ENCODE measurements at regions not wholly inside any gene's neighbourhood (a gene's known extent, or its start where the extent isn't known, plus 50 kb on each side); places are given as distances from the start of the nearest gene placed in this dataset.
A peak's percentile ranks its signal among the peaks of the same experiment; 100 is the strongest.

DNA sequence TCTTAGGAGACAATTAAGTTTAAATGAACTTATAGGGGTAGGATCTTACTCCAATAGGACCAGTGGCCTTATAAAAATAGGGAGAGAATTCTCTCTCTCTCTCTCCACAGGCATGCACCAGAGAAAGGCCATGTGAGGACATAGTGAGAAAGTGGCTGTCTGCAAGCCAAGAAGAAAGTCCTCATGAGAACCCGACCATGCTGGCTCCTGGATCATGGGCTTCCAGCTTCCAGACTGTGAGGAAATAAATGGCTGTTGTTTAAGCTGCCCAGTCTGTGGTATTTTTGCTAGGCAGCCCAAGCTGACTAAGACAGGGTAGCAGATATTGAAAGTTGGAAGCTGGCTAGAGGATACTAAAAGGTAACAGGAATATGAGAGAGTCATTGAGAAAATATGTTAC is 454.0 kb downstream of the NBAS start:
- no peak for DNase-seq

DNA sequence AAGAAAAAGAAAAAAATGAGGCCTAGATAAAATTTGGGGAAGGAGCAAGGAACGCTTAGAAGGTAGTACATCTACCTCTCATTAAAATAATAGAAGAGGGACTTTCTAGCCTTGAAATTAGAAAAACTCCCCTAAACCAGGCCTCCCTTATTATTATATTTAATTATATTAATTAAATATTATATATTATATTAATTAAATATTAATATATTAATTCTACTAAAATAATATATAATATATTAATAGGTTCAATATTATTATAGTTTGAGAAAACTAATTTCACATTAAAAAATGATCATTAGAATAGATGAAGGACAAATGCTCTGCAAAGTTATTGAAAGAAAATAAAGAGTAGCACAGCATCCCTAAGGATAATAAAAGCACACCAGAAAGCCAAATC is 449.4 kb downstream of the NBAS start:
- no peak for DNase-seq

DNA sequence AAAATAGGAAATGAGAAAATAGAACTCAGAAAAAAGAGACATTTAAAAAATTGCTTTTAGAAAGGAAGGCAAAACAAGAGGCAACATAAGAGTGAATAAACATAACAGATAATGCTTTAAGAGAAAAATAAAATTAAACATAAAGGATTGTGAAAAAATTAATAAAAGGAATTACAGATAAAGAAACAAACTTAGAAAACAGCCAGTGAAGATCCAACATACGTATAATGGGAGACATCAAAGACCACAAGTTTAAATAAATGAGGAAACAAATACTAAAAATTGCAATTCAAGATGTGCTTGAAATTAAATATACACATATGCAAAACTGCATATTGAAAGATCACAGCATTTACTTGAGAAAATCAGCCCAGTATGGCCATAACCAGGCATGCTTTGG is 448.9 kb downstream of the NBAS start:
- peak; percentile 39 for DNase-seq

DNA sequence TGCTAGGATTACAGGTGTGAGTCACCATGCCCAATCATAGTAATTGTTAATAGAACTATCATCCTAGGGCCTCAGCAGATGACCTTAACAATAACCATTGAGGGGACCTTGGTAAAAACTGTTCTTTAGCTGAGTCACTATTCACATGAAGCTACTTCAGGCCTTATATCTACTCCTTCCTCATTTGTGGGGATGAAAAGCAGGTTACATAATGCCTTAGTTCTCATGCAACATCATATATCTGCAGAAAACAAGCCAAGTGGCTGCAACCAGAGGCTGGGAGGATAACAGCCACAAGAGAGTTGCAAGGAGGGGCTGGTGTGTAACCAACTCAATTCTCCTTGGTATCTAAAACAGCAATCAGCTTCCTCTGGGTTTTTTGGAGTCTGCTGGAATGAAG is 445.4 kb downstream of the NBAS start:
- DNase-seq: peak; percentile 9

DNA sequence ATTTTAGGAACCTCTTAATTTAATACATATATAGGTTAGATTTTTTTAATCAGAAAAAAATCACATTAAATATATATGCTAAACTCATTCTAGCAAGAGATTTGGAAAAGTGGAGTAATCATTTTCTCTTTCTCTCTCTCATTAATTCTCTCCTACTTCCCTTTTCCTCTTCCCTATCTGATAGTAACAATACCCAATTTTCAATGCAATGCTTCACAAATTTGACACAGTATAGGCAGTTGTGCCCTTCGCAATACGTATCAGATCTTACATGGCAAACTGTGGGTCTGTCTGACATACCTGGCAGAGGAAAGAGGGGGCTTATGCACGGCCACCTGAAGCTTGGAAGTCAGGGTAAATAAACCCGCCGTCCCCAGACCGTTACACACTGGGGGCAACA is 444.3 kb downstream of the NBAS start:
- DNase-seq: no peak

All from DMS53 (cell line).